Psoas muscle (tissue), 7 donors: ENCODE measurements at regions not wholly inside any gene's neighbourhood (a gene's known extent, or its start where the extent isn't known, plus 50 kb on each side); places are given as distances from the start of the nearest gene placed in this dataset.

Experiments
- ATAC-seq, 4 donors: fragments of 200-7000 bp; cut with Tn5 transposase; one replicate each; pipeline ENCODE4 v1.9.1; 2020; ENCODE audit warnings: moderate library complexity in 3 of 4, mild to moderate bottlenecking in 2 of 4
- DNase-seq, 2 donors: peaks; one replicate each; pipeline ENCODE4 v3.0.0-alpha.2; 2020
- H3K27ac ChIP-seq: fragments of 200-600 bp; one replicate; pipeline ENCODE4 v1.8.0; 2022
- H3K27me3 ChIP-seq, 3 donors: fragments of 200-600 bp in 1 of 3; one replicate each; pipeline versions ENCODE4 v1.6.1 to v1.8.0; 2013 to 2022; ENCODE audit warnings: low read length in 2 of 3, mild to moderate bottlenecking in 2 of 3, moderate library complexity in 1 of 3; ENCODE audit not compliant: insufficient read depth in 3 of 3
- H3K36me3 ChIP-seq, 2 donors: fragments of 200-600 bp in 1 of 2; one replicate each; pipeline versions ENCODE4 v1.6.1 to v1.8.0; 2013 to 2022; ENCODE audit warnings: low read depth in 1 of 2, mild to moderate bottlenecking in 1 of 2, moderate library complexity in 1 of 2; ENCODE audit not compliant: insufficient read depth in 1 of 2
- H3K4me1 ChIP-seq: fragments of 200-600 bp; one replicate; pipeline ENCODE4 v1.8.0; 2022
- H3K4me3 ChIP-seq: fragments of 200-600 bp; one replicate; pipeline ENCODE4 v1.8.0; 2022; ENCODE audit warnings: mild to moderate bottlenecking
- H3K9me3 ChIP-seq: fragments of 200-600 bp; one replicate; pipeline ENCODE4 v1.8.0; 2022
- WGBS, 3 donors: extraction: QIAGEN DNeasy Blood & Tissue Kit; methylation state at CpG; one replicate each; pipeline versions ENCODE4 v1.1.6 to v1.1.7; 2013; 5-methylcytosine and 5-hydroxymethylcytosine counted together
- intact Hi-C, 2 donors: fragments of 100-400 bp; cut with DNase I; formaldehyde crosslinking; loops; one replicate each; pipeline versions ENCODE4 v1.11.0 to v1.14.2; 2022
- TF ChIP-seq, protein P1 (sequence below): fragments of 200-600 bp; IDR thresholded peaks from one replicate; pipeline ENCODE4 v1.8.0; 2022; ENCODE audit warnings: antibody characterized with exemption
- donor health status: healthy with polysubstance abuse.
- donor health status: DM: no; HTN: no; CAD: no; lungs with moderate emphysema.
- donor health status: Bipolar disorder and iron deficiency.
- donor health status: healthy.
- donor health status: DM: yes; HTN: yes; CAD: no.
- donor health status: DM: no; HTN: no; CAD: no.
- donor health status: DM: yes; HTN: yes; CAD: no.

GRCh38 chr2:221264318-221264717 lies 307.8 kb downstream of the EPHA4 start:
- WGBS, 3 donors, result 50 to 56% (median 53%) methylated on average over 2 of the region's 2 CpGs
- H3K4me3 ChIP-seq, result no peak overlapping the region
- no peak for ATAC-seq

DNA sequence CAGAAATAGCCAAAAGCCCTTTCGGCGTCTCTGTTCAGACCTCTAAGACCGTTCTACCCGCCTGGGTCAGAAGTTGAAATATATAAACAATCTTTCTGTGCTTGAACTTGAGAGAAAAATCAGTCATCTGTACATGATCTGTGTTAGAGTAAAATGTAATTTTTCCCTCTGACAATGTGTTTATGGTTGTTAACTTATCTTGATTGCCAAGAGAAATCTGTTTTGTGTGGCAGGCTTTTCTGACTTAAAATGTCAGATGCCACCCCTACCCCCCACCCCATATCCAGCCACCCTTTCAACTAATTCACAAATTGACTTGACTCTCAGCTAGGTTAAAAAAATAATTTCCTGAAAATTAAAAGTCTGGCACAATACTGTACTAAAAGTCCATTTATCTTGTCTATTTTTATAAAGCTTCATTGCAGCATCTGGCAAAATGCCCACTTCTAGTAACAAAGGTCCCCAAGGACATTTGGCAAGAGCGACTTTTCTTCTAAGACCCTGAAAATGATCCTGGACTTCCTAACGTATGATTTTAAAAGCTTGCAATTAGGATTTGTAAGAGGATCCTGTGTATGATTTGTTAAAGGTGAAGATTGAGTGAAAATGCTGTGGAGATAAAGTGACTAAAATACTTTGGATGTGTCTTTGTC lies 304.2 kb downstream of the EPHA4 start:
- WGBS, 3 donors, result 47 to 58% (median 51%) methylated on average over 6 of the region's 6 CpGs
- H3K27me3 ChIP-seq, result no peaks in the 10 kb centered on the region
- TF ChIP-seq, protein P1, sequence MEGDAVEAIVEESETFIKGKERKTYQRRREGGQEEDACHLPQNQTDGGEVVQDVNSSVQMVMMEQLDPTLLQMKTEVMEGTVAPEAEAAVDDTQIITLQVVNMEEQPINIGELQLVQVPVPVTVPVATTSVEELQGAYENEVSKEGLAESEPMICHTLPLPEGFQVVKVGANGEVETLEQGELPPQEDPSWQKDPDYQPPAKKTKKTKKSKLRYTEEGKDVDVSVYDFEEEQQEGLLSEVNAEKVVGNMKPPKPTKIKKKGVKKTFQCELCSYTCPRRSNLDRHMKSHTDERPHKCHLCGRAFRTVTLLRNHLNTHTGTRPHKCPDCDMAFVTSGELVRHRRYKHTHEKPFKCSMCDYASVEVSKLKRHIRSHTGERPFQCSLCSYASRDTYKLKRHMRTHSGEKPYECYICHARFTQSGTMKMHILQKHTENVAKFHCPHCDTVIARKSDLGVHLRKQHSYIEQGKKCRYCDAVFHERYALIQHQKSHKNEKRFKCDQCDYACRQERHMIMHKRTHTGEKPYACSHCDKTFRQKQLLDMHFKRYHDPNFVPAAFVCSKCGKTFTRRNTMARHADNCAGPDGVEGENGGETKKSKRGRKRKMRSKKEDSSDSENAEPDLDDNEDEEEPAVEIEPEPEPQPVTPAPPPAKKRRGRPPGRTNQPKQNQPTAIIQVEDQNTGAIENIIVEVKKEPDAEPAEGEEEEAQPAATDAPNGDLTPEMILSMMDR, result no peak
- H3K36me3 ChIP-seq, result no peaks in the 10 kb centered on the region
- no peak overlapping the region for H3K27ac ChIP-seq
- no peak for ATAC-seq
- no peaks in the 10 kb centered on the region for H3K9me3 ChIP-seq
- intact Hi-C loops, result no loop called here
- DNase-seq, result no peak
- no peak overlapping the region for H3K4me3 ChIP-seq
- no peaks in the 10 kb centered on the region for H3K4me1 ChIP-seq

More at GRCh38 chr2:221264318-221264717, 307.8 kb downstream of the EPHA4 start:
- Histone ChIP-seq H3K36me3 (no peaks in the 10 kb centered on the region), H3K27ac (no peak overlapping the region), H3K4me1 (no peaks in the 10 kb centered on the region), H3K27me3 (no peaks in the 10 kb centered on the region), H3K9me3 (no peaks in the 10 kb centered on the region)
- TF ChIP-seq, protein P1, result no peak
- no peak for DNase-seq
- intact Hi-C loops, result no loop called here

DNA sequence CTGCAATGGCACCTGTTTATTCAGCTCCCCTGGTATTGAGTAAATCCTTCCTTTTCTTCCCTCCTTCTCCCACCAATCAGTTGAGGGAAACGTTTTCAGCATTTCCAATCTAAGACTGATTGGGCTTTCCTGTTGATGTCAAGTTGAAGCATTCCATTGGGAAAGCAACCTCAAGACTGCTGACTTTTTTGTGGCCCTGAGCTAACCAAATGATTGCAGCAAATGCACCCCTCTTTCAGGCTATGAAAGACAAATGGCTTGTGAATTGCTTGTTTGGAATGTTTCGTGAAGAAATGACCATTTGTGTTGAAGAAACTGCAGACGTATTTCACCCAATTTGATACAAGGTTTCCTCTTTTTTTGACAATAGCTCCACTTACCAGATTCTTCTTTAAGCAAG lies 303.5 kb downstream of the EPHA4 start:
- DNase-seq (no peak), ATAC-seq (no peak)
- H3K27ac ChIP-seq, result no peak overlapping the region
- intact Hi-C loops, result no loop called here
- TF ChIP-seq, protein P1, result no peak
- H3K9me3 ChIP-seq, result no peaks in the 10 kb centered on the region
- no peaks in the 10 kb centered on the region for H3K36me3 ChIP-seq
- H3K4me1 ChIP-seq, result no peaks in the 10 kb centered on the region
- WGBS, 3 donors, result 58 to 65% (median 60%) methylated on average over 3 of the region's 3 CpGs
- no peak overlapping the region for H3K4me3 ChIP-seq
- H3K27me3 ChIP-seq, result no peaks in the 10 kb centered on the region

DNA sequence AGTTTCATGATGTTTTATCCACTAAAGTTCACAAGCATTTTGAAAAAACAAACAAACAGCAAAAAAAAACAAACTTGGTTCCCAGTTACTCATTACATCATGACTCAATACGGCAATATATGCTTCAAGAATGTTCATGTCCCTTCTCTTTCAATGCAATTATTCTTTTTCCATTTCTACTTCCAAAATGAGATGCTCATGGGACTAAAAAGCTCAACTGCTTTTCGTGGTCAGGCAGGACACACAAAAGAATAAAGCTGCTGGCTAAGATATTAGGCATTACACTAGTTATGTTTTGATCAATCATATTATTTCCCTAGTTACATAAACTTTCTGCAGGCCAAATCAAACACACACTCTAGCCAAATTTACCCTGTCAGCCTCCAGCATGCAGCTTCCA lies 301.3 kb downstream of the EPHA4 start:
- ATAC-seq (no peak), DNase-seq (no peak)
- intact Hi-C loops, result no loop called here
- Histone ChIP-seq H3K27ac (no peak overlapping the region), H3K36me3 (no peaks in the 10 kb centered on the region), H3K4me1 (no peaks in the 10 kb centered on the region), H3K4me3 (no peak overlapping the region), H3K27me3 (no peaks in the 10 kb centered on the region), H3K9me3 (no peaks in the 10 kb centered on the region)
- TF ChIP-seq, protein P1, result no peak
- whole genome bisulfite sequencing, 3 donors, result 44 to 54% (median 53%) methylated on average over 2 of the region's 2 CpGs

GRCh38 chr2:221272729-221273128 lies 299.4 kb downstream of the EPHA4 start:
- no peak for ATAC-seq
- intact Hi-C loops, result no loop called here
- no peak for DNase-seq

More at GRCh38 chr2:221272729-221273128, 299.4 kb downstream of the EPHA4 start:
- no peaks in the 10 kb centered on the region for H3K27me3 ChIP-seq
- 76 to 83% (median 80%) methylated on average over 3 of the region's 3 CpGs for WGBS, 3 donors
- TF ChIP-seq, protein P1, result no peak
- H3K4me1 ChIP-seq, result no peaks in the 10 kb centered on the region
- H3K27ac ChIP-seq, result no peak overlapping the region
- no peaks in the 10 kb centered on the region for H3K36me3 ChIP-seq
- H3K9me3 ChIP-seq, result no peaks in the 10 kb centered on the region
- H3K4me3 ChIP-seq, result no peak overlapping the region
